AG04449 (cell line): ENCODE measurements at regions not wholly inside any gene's neighbourhood (a gene's known extent, or its start where the extent isn't known, plus 50 kb on each side); places are given as distances from the start of the nearest gene placed in this dataset.
"Not testable (repeated sequence)": the region's sequence is repeated elsewhere in the genome, so short reads cannot be mapped to it uniquely, and the experiment has no call there.

Source experiments
- CTCF ChIA-PET: fragments of 350-600 bp; formaldehyde crosslinking; extraction: SDS; loops from one replicate; lab custom pipeline; 2021; ENCODE audit warnings: antibody characterized with exemption; lab: Yijun Ruan, JAX
- POLR2A ChIA-PET: fragments of 400-600, 350-600 bp; formaldehyde crosslinking; extraction: SDS; loops from one replicate; lab custom pipeline; 2020; ENCODE audit warnings: antibody characterized with exemption, inconsistent platforms; lab: Yijun Ruan, JAX
- DNase-seq: peaks from one replicate; pipeline ENCODE4 v3.0.0-alpha.2; 2010; ENCODE audit warnings: low read depth, low spot score
- H3K4me3 ChIP-seq: 2 replicates; pipeline ENCODE4 v1.5.1; 2011; ENCODE audit warnings: low read depth, mild to moderate bottlenecking, control low read depth, low read length
- CTCF ChIP-seq: IDR thresholded peaks from one replicate; pipeline ENCODE4 v1.5.1; 2011; ENCODE audit warnings: mild to moderate bottlenecking, moderate library complexity, low read length, control low read depth, inconsistent platforms; ENCODE audit not compliant: insufficient read depth; ENCODE audit errors: missing control alignments

DNA sequence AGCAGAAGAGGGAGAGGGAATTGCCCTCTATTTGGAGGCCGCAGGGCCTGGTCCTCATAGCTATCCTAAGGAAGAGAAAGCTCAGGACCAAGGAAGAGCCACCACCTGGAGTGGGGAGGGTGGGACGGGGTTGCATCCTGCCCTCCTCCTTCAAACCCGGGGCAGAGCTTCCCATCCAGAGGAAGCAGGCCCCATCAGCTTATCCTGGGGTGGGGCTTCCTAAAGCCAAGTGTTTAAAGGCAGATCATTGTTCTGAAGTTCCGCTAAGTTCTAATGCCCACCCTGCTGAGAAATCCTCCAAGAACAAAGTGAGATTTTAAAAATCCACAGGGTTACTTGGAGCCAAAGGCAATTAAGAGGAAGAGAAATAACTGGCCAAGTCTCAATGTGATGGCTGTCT, 210.3 kb downstream of the C9orf152 start:
- no peak overlapping the region for H3K4me3 ChIP-seq
- no peak for DNase-seq
- no peak for TF ChIP-seq CTCF
- POLR2A ChIA-PET, result interaction anchor here (0.7 kb wide), 1 partner anchor 11 kb away, joined by 3 read pairs; no protein-coding TSS in a partner anchor
- CTCF ChIA-PET, result no interaction called here

DNA sequence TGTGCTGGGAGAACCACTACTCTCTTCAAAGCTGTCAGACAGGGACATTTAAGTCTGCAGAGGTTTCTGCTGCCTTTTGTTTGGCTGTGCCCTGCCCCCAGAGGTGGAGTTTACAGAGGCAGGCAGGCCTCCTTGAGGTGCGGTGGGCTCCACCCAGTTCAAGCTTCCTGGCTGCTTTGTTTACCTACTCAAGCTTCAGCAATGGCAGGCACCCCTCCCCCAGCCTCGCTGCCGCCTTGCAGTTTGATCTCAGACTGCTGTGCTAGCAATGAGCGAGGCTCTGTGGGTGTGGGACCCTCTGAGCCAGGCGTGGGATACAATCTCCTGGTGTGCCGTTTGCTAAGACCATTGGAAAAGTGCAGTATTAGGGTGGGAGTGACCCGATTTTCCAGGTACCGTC, 202.4 kb downstream of the C9orf152 start:
- CTCF ChIA-PET, POLR2A ChIA-PET, DNase-seq, H3K4me3 ChIP-seq: not testable (repeated sequence)

- no peak overlapping the region for H3K4me3 ChIP-seq
- CTCF ChIA-PET, result interaction anchor here (1.0 kb wide), 1 partner anchor 11 kb away, joined by 3 read pairs; no protein-coding TSS in a partner anchor
- TF ChIP-seq CTCF, result no peak
- no peak for DNase-seq
- POLR2A ChIA-PET, result no interaction called here
These were observed 201.3 kb downstream of the C9orf152 start for GRCh38 chr9:110006657-110007056.

DNA sequence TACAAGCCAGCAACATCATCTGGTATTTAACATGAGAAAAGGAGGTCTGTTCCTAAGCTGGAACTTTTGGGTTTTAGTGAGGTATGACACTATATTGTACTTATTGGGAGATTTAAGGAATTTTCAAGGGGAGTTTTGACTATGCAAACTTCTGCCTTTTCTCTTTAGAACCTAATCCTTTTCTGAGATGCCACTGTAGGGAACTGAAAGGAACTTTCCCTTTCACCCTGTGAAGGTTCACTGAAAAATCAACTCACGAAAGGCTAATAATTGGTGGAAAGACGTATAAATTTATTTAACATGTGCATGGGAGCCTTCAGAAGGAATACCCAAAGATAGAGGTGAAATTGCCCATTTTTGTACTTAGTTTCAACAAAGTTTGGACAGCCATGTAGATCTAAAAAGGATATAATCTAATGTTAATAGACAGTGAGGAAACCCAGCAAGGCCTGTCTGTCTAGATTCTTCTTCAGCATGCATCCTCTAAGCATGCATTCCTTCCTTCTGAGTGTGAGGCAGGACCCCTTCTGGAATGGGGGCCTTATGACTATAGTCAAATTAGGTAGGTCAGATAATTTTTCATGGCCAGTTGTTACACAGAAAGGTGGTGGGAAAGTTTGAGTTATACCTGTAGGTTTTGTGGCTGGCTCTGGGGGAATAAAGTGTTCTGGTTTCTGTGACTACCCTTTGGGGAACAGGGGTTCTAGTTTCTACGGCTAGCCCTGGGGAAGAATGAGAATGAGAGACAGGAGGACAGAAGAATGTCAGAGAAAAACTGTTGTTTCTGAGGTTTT, 200.3 kb downstream of the C9orf152 start:
- DNase-seq, result no peak
- no peak for TF ChIP-seq CTCF
- no peak overlapping the region for H3K4me3 ChIP-seq
- ChIA-PET CTCF (no interaction called here), POLR2A (no interaction called here)

GRCh38 chr9:110008663-110009062, 199.3 kb downstream of the C9orf152 start:
- no peak for TF ChIP-seq CTCF
- no peak overlapping the region for H3K4me3 ChIP-seq
- no peak for DNase-seq
- CTCF ChIA-PET, result no interaction called here
- POLR2A ChIA-PET, result no interaction called here

GRCh38 chr9:110011628-110012320, 196.2 kb downstream of the C9orf152 start:
- ChIA-PET CTCF (no interaction called here), POLR2A (interaction anchor here (0.9 kb wide), 1 partner anchor 39 kb away, joined by 3 read pairs; no protein-coding TSS in a partner anchor)
- no peak for DNase-seq
- no peak overlapping the region for H3K4me3 ChIP-seq
- no peak for TF ChIP-seq CTCF
